HG02759 (cell line): ENCODE measurements at regions not wholly inside any gene's neighbourhood (a gene's known extent, or its start where the extent isn't known, plus 50 kb on each side); places are given as distances from the start of the nearest gene placed in this dataset.
"Not testable (repeated sequence)": the region's sequence is repeated elsewhere in the genome, so short reads cannot be mapped to it uniquely, and the experiment has no call there.

ENCODE experiments used
- ATAC-seq: cut with Tn5 transposase; IDR thresholded peaks from one replicate; pipeline ENCODE4 v1.9.1; 2021; ENCODE audit warnings: mild to moderate bottlenecking, moderate library complexity; ENCODE audit not compliant: unreplicated experiment

DNA sequence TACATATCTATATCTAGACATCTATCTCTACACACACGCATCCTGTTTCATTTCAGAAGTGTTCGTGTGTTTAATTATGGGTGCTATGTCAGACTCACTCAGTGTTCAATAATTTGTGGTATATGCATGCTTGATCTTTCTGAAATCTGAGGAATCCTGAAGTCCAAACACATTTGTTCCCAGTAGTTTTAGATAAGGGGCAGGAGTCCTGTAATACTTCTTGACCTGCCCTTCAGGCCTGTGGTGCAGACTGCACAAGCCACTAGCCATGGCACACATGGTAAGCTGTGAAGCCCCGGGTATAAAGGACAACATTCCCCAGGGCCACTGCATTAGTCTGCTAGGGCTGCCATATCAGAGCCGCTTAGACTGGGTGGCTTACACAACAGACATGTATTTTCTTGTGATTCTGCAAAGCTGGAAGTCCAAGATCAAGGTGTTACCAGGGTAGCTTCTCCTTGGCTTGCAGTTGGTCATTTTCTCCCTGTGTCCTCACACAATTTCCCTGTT, 267.2 kb downstream of the RHOU start:
- no peak for ATAC-seq

DNA sequence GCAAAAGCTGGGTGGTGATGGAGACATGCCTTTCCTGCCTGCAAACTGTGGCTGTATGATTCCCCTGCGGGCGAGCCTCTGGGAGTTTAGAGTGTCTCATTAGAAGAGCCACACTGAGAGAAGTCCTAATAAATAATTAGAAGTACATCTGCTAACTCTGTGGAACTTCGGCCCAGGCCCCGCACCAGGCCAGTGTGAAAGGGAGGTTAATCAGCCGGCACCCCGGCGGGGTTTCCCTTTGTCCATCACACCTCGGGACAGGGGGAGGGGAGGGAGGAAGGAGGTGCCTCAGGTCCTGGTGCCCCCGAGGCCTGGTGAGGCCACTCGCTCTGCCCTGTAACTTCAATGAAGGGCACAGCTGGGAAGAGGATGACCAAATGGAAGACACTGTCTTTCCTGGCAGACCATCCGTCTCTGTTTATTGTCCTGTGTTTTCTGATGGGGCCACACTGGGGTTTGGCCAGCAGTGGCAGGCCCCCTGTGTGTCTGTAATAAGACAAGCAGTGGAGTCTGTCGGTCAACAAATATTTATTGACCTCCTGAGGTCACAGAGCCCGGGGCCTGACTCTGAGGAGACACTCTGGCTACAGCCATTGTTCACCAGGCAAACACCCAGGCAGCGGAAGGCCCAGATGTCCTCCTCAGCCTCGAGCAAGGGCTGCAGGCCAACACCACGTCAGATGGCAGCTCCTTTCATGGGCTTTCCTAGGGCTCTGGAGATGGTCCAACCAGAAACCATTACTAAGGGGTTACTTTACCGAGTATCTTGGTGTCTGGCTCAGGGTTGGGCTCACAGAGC, 267.5 kb upstream of the RAB4A start:
- no peak for ATAC-seq

DNA sequence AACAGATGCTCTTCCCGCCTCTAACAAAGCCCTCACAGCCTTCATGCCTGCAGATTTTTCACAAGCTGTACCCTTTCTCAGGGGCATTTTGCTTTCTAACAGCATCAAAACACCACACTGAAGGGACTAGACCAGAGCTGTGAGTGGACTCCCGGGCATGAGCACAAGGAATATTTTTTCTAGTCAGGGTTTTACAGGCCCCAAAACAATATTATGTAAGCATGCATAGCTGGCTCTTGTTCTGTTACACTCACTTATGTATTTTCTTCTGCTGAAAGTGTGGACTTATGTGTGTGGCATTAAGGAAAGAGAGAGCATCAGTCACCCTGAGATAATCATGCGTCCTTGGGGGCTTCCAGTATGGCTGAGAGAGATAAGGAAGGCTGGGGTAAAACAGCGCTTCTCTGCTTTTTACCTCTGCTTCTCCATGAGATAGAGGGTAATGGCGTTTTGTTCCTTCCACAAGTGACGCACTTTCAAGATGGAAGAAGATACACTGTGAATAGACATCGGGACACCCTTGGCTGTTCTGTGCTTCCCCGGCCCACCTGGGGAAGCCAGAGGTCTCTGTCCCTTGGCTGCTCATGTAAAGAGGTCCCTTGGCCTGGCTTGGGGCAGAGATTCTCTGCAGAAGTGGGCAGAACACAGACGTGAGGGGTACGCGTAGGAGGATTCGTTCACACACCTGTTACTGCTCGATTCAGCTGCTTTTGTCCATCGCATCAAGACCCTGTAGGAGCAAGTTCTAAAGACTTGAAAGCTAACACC, 266.7 kb upstream of the RAB4A start:
- ATAC-seq, result no peak

DNA sequence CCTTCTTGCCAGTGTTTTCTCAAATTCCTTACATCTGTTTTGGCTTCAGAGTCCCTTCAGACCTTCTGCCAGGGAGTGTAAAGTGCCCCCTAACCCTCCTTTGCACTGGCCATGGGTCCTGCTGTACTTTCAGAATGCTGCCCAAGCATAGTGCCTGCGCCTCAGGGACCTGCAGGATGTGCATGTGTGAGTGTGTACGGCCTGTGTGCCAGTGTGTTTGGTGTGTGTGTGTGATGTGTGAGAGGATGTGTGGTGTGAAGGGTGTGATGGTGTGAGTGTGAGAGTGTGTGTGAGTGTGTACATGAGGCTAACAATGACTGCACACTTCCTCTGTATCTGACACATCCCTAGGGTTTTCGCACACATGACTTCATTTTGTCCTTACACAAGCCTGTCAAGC, 265.8 kb upstream of the RAB4A start:
- ATAC-seq, result no peak

DNA sequence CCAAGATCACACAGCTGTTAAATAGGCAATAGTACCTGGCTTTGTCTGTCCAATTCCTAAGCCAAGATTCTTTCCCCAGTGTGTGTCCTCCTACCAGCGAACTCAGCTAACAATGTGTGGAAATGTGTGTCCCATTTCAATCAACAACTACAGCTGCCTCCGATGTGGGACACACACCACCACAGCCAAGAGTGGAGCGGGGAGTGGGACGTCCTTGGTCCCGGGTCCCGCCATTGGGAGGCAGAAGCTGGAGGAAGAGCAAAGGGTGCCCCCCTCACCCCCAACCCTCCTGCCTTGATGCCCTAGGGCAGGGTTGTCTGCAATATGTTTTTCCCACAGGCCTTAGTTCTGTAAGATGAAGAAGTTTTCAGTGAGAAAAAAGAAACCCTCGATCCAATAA, 265.4 kb upstream of the RAB4A start:
- ATAC-seq, result no peak

DNA sequence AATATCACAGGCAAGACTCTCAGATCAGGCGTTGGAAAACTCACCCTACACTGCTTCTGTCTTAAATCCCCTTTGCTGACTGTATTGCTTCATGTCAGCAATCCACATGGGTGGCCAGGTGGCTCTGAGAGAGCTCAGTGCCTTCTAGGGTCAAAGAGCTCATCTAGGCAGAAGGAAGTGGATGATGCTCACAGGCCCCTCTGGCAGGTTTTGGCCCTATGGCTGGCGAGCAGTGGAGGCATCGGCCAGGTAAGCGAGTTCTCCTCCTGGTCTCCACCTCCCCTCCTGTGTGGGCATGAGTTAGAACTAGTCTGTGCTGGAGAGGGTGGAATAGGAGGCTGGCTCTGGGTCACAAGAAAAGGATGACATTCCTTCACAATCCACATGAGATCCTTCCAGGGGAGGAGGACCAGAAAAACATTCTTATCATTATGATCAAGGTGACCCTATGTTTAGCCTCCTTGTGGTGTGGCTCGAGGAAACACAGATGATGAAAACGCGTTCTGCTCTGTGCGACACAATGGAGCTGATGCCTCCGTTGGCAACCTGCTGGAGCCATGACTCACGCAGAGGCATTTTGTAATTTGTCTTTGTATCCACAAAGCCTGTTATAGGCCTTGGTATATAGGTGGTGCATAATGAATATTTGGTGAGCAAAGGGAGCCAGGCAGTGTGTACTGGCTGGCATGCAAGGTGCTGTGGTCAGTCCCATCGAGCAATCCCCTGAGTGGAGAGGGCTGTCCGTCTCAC, 264.6 kb upstream of the RAB4A start:
- ATAC-seq, result no peak

DNA sequence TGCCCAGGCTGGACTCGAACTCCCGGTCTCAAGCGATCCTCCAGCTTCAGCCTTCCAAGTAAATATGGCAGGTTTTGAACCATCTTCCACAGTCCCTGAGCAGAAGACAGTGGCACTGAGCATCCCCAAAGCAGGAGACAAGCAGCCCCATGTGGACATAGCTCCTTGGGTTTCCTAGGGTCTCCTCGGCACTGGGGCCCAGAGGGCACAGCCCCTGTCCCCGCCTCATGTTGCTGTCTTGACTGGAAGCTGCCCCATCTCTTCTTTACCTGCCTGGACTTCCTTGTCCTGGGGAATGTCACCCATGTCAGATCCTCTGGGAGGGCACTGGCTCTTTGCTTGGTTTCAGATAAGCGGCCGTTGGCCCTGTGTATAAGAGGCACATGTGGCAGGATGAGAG, 263.7 kb upstream of the RAB4A start:
- no peak for ATAC-seq

DNA sequence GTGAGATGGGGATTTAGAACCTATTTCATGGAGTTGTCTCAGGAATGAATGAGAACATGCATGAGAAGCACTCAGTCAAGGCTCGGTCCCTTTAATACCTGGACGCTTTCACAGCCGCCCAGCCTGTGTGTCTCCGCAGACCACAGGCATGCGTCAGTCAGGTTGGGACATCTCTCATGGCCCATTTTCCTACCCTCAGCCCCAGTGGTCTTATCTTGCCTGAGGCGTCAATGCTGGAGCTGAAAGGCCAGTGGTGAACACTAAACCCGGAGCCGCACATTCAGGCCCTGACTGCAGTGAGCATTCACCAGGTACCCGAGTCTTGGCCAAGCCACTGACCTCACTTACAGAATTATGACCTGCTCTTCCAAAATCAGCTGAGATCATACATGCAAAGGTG, 263.2 kb upstream of the RAB4A start:
- no peak for ATAC-seq

DNA sequence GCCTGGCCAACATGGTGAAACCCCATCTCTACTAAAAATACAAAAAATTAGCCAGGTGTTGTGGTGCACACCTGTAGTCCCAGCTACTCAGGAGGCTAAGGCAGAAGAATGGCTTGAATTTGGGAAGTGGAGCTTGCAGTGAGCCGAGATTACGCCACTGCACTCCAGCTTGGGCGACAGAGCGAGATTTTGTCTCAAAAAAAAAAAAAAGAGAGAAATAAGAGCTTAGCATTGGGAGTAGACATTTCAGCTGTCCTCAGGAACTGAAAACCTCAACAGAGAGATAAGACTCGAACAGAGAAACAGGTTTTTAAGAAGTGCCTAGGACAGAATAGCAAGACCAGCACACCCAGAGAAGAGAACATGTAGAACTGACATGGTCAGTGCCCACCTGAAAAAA, 262.6 kb upstream of the RAB4A start:
- not testable (repeated sequence) for ATAC-seq

DNA sequence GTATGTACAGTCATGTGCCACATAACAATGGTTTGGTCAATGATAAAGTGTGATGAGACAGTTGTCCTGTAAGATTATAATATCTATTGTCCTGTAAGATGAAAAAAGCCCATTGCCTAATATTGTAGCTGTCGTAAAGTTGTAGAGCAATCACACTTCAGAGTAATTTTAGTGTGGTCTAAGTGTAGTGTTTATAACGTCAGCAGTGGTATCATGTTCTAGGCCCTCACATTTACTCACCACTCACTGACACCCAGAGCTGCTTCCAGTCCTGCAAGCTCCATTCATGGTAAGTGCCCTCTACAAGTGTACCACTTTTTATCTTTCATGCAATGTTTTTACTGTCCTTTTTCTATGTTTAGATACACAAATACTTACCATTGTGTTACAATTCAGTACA, 259.9 kb upstream of the RAB4A start:
- ATAC-seq, result no peak

DNA sequence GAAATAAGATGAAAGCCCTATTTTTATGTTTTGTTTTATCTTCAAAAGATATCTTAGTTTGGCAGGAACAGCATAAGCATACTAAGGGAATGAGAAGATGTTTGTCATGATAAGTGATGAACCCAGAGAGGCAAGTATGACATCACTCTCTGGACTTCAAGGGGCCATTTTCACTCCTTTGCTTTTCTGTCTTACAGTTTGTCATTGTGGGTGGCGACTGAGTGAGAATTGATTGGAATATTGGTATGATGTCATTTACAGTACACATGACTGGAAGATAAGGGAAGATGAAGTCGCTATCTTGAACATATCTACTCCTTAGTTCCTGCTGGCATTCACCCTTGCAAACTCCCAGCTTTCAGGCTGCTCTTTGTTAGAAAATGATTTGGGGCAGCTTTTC, 258.1 kb upstream of the RAB4A start:
- no peak for ATAC-seq

DNA sequence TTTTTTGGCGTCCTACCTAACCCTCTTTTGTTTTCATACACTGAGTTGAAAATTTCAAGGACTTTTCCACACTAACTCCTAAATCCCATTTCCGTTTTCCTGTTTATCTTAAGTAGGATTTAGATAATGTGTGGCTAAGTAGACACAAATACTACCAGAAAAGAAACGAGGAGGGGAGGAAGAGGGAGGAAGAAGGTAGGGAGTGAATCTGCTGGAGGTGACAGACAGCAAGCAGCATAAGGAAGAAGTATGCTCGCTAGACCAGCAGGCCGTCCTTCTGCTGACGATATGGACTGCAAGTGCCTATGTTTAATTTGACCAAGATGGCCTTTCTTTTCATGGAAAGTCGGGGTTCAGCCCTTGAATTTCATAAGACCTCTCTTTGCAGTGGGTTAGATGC, 256.9 kb upstream of the RAB4A start:
- no peak for ATAC-seq

DNA sequence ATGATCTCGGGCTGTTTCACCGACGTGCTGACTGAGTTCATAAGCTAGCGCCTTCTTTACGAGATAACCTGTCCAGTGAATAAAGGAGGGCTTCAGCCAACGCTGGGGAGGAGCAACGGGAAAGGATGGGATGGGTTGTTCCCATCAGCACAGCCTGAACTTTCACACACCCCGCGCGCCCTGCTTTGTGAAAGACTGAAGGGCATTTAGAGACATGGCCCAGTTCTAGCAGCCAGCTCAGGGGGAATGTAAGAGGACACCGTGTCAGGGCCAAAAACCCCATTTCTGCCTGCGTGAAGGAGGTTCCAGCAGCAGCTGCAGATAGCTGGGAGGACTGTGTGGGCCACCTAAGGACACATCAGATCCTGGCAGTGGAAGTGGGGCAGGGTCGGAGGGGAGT, 255.1 kb upstream of the RAB4A start:
- no peak for ATAC-seq

DNA sequence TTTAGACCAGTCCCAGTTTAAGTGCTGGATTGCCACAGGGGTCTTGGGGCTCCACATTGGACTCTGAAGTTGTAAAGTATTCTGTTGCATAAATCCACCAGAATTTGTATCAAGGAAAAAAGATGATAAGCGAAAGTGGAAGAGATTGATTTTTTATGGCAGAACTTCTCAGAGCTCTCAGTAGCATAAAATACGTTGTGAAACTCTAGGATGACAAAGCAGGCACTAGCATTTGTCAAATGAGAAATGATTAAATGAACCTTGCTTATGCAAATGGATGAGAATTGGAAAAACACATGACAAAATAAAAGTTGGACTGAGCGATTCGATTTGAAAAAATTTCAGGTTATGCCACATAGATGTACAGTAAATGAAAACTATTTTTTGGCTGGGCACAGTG, 253.8 kb upstream of the RAB4A start:
- no peak for ATAC-seq

DNA sequence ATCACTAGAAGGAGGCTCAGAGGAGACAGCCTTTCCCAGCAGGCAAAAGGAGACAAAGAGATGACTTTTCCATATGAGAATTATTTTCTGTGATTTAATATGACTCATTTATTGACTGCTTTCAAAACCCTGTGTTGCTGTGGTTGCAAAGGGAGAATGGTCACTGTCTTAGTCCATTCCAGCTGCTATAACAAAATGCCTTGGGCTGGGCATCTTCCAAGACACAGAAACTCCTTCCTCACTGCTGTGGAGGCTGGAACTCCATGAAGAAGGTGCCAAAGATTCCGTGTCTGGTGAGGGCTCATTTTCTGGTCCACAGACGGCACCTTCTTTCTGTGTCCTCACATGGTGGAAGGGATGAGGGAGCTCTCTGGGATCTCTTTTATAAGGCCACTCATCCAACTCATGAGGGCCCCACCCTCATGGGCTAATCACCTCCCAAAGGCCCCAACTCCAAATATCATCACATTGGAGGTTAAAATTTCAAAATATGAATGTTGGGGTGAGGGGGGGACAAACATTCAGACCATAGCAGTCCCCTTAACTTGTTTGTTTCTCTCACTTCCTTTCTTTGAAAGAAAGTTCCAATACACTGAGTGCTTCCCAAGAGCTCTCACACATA, 252.1 kb upstream of the RAB4A start:
- ATAC-seq, result no peak

DNA sequence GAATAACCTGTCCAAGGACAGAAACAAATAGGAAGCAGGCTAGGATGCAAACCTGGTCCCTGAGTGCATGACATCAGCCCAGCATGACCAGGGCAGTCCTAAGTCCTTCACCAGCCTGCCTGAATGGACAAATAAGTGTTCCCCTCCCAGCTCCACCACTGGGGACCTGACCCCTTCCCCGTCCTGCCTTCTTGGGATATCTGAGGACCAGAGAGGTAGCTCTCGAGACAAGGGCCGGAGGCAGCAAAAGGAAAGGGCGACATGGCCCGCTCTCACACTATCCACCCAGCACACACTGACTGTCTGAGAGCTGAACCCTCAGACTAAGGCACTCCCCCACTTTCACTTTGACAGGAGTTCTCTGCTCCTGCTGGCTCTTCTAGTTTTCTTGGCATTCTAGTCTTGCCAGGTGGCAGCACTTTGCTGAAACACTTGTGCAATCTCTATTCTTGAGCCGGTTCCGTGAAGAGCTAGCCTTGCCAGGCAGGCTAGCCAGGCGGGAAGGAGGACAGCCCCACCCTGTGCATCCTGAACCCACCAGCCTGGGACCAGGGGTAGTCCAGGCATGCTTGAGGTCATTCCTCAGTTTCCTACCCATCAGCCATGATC, 251.1 kb upstream of the RAB4A start:
- ATAC-seq, result no peak

DNA sequence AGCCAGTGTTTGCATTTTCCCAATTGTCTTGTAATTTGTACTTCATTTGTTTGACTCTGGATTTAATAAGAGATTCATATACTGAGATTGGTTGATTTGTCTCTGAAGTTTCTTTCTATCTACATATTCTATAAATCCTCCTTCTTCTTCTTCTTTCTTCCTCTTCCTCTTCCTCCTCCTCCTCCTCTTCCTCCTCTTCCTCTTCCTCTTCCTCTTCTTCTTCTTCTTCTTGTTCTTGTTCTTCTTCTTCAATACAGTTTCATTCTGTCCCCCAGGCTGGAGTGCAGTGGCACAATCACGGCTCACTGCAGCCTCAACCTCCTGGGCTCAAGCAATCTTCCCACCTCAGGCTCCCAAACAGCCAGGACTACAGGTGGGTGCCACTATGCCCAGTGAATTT, 249.9 kb upstream of the RAB4A start:
- not testable (repeated sequence) for ATAC-seq

DNA sequence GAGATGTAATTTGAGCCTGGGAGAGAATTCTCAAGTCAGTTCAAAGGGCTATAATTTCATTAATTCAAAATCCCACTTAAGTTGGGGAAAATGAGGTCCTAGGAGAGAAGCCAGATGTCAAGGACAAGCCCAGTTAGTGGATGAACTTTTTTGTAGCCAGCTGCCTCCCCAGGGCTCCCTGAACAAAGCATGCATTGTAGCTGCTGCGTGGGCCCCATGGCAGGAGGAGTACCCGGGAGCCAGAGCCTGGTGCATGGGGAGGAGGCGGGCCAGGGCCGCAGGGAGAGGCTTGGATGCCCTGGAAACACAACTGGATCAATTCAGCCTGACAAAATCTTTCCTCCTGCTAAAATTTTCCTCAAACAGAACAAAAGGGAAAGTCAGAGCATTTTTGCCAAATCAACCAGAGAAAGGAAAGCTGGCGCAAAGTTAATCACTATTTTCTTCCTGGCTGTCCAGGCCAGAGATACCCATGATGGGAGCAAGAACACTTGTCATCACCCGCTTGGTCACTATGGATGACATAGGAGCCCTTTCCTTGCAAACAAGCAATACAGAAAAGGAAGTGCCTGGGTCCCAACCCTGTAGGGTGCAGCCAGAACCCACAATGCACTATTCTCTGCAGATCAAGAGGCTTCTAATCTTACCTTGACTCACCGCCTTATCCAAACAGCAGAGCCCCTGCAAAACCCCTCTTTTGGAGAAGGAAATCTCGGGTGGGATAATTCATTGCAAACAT, 248.1 kb upstream of the RAB4A start:
- no peak for ATAC-seq

DNA sequence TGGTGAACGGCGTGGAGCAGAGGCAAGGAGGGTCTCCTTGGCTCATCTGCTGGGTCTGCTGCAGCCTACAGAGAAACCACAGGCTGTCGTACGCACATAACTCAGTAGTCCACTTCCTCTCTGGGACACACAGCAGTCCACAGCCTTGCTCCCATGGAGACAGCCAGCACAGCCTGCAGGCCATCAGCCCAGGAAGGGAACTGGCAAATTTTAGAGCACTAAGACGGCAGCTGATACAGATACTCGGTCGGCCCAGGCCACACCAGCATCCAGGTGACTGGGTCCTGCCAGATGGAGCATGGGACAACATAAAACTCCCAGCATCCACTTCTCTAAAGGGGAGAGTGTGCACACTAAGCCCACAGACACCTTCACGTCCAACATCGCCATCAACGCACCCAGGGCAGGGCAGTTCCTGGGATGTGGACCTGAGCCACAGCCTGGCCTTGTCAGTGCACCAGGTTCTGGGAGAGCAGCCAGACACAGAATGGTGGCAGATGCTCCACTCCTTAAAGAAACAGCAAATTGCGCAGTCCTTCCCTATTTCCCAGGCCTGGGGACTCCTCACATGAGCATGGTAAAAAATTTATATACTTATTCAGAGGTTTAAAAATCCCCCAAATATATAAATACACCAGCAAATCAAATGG, 247.1 kb upstream of the RAB4A start:
- ATAC-seq, result no peak
